HepG2 (cell line): ENCODE measurements at regions not wholly inside any gene's neighbourhood (a gene's known extent, or its start where the extent isn't known, plus 50 kb on each side); places are given as distances from the start of the nearest gene placed in this dataset.

ENCODE experiments used
- ATAC-seq: fragments of 200-7000 bp; cut with Tn5 transposase; 3 replicates; pipeline ENCODE4 v1.9.1; 2020; ENCODE audit warnings: mild to moderate bottlenecking, moderate library complexity
- BruUV-seq: library from RNA; stranded (reverse); fragments of 400-500 nt; replicated peaks from 2 replicates; lab custom pipeline; 2021; lab: Mats Ljungman, UMichigan
- CTCF ChIA-PET: fragments of 300-600 bp; formaldehyde crosslinking; extraction: SDS; loops from one replicate; lab custom pipeline; 2021; ENCODE audit warnings: low total read pairs, inconsistent platforms, low intra/inter-chr PET ratio; lab: Yijun Ruan, JAX
- POLR2A ChIA-PET: fragments of 350-600 bp; sonication (Branson Sonifier 250); formaldehyde crosslinking; loops from one replicate; lab custom pipeline; 2020; ENCODE audit warnings: antibody characterized with exemption, inconsistent platforms; lab: Yijun Ruan, JAX
- DNase-seq: peaks from one replicate; pipeline ENCODE4 v3.0.0-alpha.2; 2015; ENCODE audit warnings: low spot score
- FAIRE-seq: peaks from 3 replicates; lab custom pipeline; 2011; peaks lifted over from hg19 to GRCh38; lab: Jason Lieb, UNC
- H2AFZ ChIP-seq: one replicate; pipeline ENCODE4 v1.6.1; 2011; ENCODE audit warnings: low read length, inconsistent platforms
- H3K27ac ChIP-seq: fragments of 300-600 bp; 3 replicates; pipeline ENCODE4 v1.8.0; 2011; ENCODE audit warnings: mixed run types, mild to moderate bottlenecking, mixed read lengths, low read length, inconsistent platforms; ENCODE audit not compliant: insufficient read depth; ENCODE audit errors: extremely low read length
- H3K27me3 ChIP-seq, 2 experiments: fragments of 200-600 bp in 1 of 2; 2 replicates in 1 of 2; 3 replicates in 1 of 2; pipeline versions ENCODE4 v1.6.0 to v1.8.0; 2011; ENCODE audit warnings: low read length in 2 of 2, mild to moderate bottlenecking in 2 of 2, moderate library complexity in 2 of 2, inconsistent platforms in 1 of 2; ENCODE audit not compliant: insufficient read depth in 2 of 2, control insufficient read depth in 1 of 2
- H3K36me3 ChIP-seq, 2 experiments: fragments of 200-600 bp in 1 of 2; replicated peaks in 1 of 2; 2 replicates in 1 of 2; 3 replicates in 1 of 2; pipeline versions ENCODE4 v1.5.1 to v1.8.0; 2011; ENCODE audit warnings: low read length in 2 of 2, inconsistent platforms in 1 of 2; ENCODE audit not compliant: insufficient read depth in 2 of 2, control insufficient read depth in 1 of 2
- H3K4me1 ChIP-seq: 2 replicates; pipeline ENCODE4 v1.5.1; 2012; ENCODE audit warnings: low read length, inconsistent platforms; ENCODE audit not compliant: insufficient read depth
- H3K4me2 ChIP-seq: 2 replicates; pipeline ENCODE4 v1.6.0; 2011; ENCODE audit warnings: low read depth, low read length, inconsistent platforms
- H3K4me3 ChIP-seq, 3 experiments: fragments of 200-600 bp in 1 of 3; sonication (generic), shearing (Covaris generic) in 1 of 3; replicated peaks in 1 of 3; 2 replicates each; pipeline ENCODE4 v1.5.1; 2011 to 2016; ENCODE audit warnings: low read length in 3 of 3, inconsistent platforms in 2 of 3, low read depth in 2 of 3, mild to moderate bottlenecking in 2 of 3, control low read depth in 1 of 3, mixed read lengths in 1 of 3; ENCODE audit not compliant: insufficient read depth in 1 of 3
- H3K79me2 ChIP-seq: one replicate; pipeline ENCODE4 v1.6.1; 2011; ENCODE audit warnings: low read length, inconsistent platforms; ENCODE audit not compliant: insufficient read depth
- H3K9ac ChIP-seq: 2 replicates; pipeline ENCODE4 v1.6.0; 2011; ENCODE audit warnings: mild to moderate bottlenecking, low read depth, low read length, inconsistent platforms; ENCODE audit not compliant: insufficient read depth
- H3K9me3 ChIP-seq: 2 replicates; pipeline ENCODE4 v1.5.1; 2012; ENCODE audit warnings: mild to moderate bottlenecking, low read length
- H4K20me1 ChIP-seq: 2 replicates; pipeline ENCODE4 v1.6.0; 2011; ENCODE audit warnings: inconsistent platforms, mild to moderate bottlenecking, low read length, moderate library complexity; ENCODE audit not compliant: insufficient read depth
- KDM5A ChIP-seq: fragments of 200-600 bp; sonication (generic); IDR thresholded peaks from 2 replicates; pipeline ENCODE4 v1.7.0; 2018; ENCODE audit warnings: antibody characterized with exemption, mild to moderate bottlenecking, low read length, borderline replicate concordance
- KLF6 ChIP-seq: IDR thresholded peaks from 2 replicates; pipeline ENCODE4 v1.8.0; 2016; ENCODE audit warnings: missing biosample characterization, missing genetic modification reagents
- NR2F1 ChIP-seq, 2 experiments: fragments of 450-650 bp in 1 of 2; formaldehyde crosslinking in 1 of 2; IDR thresholded peaks; 2 replicates each; pipeline versions ENCODE4 v1.5.0 to v1.6.1; 2016 to 2020; ENCODE audit warnings: mild to moderate bottlenecking in 1 of 2, missing compliant biosample characterization in 1 of 2, missing genetic modification reagents in 1 of 2, moderate library complexity in 1 of 2
- SIN3B ChIP-seq: fragments of 150-350 bp; IDR thresholded peaks from 2 replicates; pipeline ENCODE4 v1.6.1; 2014; ENCODE audit warnings: low read length
- ZBTB8A ChIP-seq: sonication (generic); formaldehyde crosslinking; IDR thresholded peaks from 2 replicates; pipeline ENCODE4 v1.4.0; 2020; ENCODE audit warnings: mild to moderate bottlenecking, low read depth, missing genetic modification reagents, borderline replicate concordance
- ZKSCAN8 ChIP-seq: IDR thresholded peaks from 2 replicates; pipeline ENCODE4 v1.6.1; 2016; ENCODE audit warnings: borderline replicate concordance, missing genetic modification reagents, missing compliant biosample characterization
- ZNF350 ChIP-seq: sonication (generic); formaldehyde crosslinking; IDR thresholded peaks from 2 replicates; pipeline ENCODE4 v1.4.0; 2020; ENCODE audit warnings: mild to moderate bottlenecking, low read depth, missing genetic modification reagents, borderline replicate concordance
- ZNF546 ChIP-seq: sonication (generic); formaldehyde crosslinking; conservative IDR thresholded peaks from 2 replicates; pipeline ENCODE4 v1.8.1; 2023; ENCODE audit warnings: mild to moderate bottlenecking, missing genetic modification reagents
- ZNF619 ChIP-seq: sonication (generic); formaldehyde crosslinking; IDR thresholded peaks from 2 replicates; pipeline ENCODE4 v1.4.0; 2020; ENCODE audit warnings: mild to moderate bottlenecking, missing genetic modification reagents
- WGBS: methylation state at CpG from one replicate; pipeline ENCODE4 v1.1.6; 2017; ENCODE audit warnings: low lambda C conversion rate; 5-methylcytosine and 5-hydroxymethylcytosine counted together
- in situ Hi-C: cut with HindIII; loops from 2 replicates; pipeline ENCODE4 v1.10.0; 2017; ENCODE audit warnings: low pct_unique_long_range_greater_than_20kb; ENCODE audit not compliant: extremely low pct_ligation_motif_present
- intact Hi-C: fragments of 100-400 bp; cut with micrococcal nuclease; formaldehyde crosslinking; loops from one replicate; pipeline ENCODE4 v1.10.0; 2022; ENCODE audit not compliant: unreplicated experiment
- TF ChIP-seq, protein P1 (sequence below): sonication (generic); formaldehyde crosslinking; IDR thresholded peaks from 2 replicates; pipeline ENCODE4 v1.5.0; 2020; ENCODE audit warnings: mild to moderate bottlenecking, low read depth, missing genetic modification reagents, borderline replicate concordance
- TF ChIP-seq, protein P2 (sequence below): sonication (generic); formaldehyde crosslinking; IDR thresholded peaks from 2 replicates; pipeline ENCODE4 v1.4.0; 2020; ENCODE audit warnings: missing genetic modification reagents, borderline replicate concordance
- TF ChIP-seq, protein P3 (sequence below): sonication (generic); formaldehyde crosslinking; IDR thresholded peaks from 2 replicates; pipeline ENCODE4 v1.4.0; 2020; ENCODE audit warnings: low read depth, mild to moderate bottlenecking, missing genetic modification reagents
- TF ChIP-seq, protein P4 (sequence below): sonication (generic); formaldehyde crosslinking; IDR thresholded peaks from 2 replicates; pipeline ENCODE4 v1.5.0; 2020; ENCODE audit warnings: missing genetic modification reagents
- TF ChIP-seq, protein P5 (sequence below): sonication (generic); formaldehyde crosslinking; IDR thresholded peaks from 2 replicates; pipeline ENCODE4 v1.4.0; 2020; ENCODE audit warnings: missing genetic modification reagents, borderline replicate concordance
- TF ChIP-seq, protein P6 (sequence below): sonication (generic); formaldehyde crosslinking; IDR thresholded peaks from 2 replicates; pipeline ENCODE4 v1.5.0; 2020; ENCODE audit warnings: missing genetic modification reagents, mild to moderate bottlenecking, borderline replicate concordance

DNA sequence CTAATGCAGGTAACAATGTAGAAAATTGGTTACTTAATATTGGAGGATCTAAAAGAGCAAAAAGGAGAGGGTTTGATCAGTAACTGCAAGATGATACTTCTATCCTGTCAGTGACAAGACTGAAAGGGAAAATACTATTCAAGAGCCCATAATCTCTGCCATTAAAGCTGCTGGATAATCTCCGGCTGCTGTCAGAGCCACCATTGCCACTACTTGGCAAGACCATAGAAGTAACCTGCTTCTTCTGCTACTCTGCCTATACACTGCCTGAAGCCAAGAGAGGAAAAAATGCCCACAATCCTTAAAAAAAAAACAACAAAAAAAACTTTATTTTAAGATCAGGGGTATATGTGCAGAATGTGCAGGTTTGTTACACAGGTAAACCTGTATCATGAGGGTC, 386.5 kb upstream of the ID4 start (continued):
- TF ChIP-seq, protein P1, sequence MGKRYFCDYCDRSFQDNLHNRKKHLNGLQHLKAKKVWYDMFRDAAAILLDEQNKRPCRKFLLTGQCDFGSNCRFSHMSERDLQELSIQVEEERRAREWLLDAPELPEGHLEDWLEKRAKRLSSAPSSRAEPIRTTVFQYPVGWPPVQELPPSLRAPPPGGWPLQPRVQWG (CRISPR knock-in tag) = no peak
- TF ChIP-seq ZNF350 (CRISPR knock-in tag) (no peak), KLF6 (CRISPR knock-in tag) (no peak)
- TF ChIP-seq, protein P2, sequence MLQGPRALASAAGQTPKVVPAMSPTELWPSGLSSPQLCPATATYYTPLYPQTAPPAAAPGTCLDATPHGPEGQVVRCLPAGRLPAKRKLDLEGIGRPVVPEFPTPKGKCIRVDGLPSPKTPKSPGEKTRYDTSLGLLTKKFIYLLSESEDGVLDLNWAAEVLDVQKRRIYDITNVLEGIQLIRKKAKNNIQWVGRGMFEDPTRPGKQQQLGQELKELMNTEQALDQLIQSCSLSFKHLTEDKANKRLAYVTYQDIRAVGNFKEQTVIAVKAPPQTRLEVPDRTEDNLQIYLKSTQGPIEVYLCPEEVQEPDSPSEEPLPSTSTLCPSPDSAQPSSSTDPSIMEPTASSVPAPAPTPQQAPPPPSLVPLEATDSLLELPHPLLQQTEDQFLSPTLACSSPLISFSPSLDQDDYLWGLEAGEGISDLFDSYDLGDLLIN (CRISPR knock-in tag) = no peak
- TF ChIP-seq, protein P3, sequence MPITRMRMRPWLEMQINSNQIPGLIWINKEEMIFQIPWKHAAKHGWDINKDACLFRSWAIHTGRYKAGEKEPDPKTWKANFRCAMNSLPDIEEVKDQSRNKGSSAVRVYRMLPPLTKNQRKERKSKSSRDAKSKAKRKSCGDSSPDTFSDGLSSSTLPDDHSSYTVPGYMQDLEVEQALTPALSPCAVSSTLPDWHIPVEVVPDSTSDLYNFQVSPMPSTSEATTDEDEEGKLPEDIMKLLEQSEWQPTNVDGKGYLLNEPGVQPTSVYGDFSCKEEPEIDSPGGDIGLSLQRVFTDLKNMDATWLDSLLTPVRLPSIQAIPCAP (CRISPR knock-in tag) = no peak

DNA sequence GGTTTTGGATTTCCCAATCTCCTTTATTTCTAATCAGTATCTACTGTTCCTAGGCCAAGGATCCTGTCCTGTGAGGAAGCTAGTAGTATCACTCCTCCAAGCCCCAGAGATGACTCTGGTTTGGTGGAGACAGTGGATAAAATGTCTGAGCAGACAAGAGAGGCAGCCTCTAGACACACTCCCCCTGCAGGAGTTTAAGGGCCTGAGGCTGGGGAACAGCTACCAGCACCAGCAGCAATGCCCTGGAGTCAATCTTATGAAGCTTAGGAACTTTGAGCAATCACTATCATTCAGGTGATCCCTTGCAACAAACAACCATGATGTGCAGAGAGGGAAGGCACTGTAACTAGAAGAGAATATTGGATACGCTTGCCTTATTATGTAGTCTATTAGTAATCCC, 384.7 kb upstream of the ID4 start:
- FAIRE-seq = no peak
- WGBS = 0% methylated on average over 1 of the region's 1 CpG
- intact Hi-C loops = no loop called here
- TF ChIP-seq ZBTB8A (CRISPR knock-in tag) (no peak), KDM5A (no peak), SIN3B (no peak), NR2F1 (CRISPR knock-in tag; IDR thresholded peaks at IDR 0.05) (no peak), ZNF619 (CRISPR knock-in tag) (no peak), ZKSCAN8 (no peak), ZNF546 (CRISPR knock-in tag) (no peak)
- TF ChIP-seq, protein P4, sequence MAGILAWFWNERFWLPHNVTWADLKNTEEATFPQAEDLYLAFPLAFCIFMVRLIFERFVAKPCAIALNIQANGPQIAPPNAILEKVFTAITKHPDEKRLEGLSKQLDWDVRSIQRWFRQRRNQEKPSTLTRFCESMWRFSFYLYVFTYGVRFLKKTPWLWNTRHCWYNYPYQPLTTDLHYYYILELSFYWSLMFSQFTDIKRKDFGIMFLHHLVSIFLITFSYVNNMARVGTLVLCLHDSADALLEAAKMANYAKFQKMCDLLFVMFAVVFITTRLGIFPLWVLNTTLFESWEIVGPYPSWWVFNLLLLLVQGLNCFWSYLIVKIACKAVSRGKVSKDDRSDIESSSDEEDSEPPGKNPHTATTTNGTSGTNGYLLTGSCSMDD (CRISPR knock-in tag) = no peak
- TF ChIP-seq, protein P5, sequence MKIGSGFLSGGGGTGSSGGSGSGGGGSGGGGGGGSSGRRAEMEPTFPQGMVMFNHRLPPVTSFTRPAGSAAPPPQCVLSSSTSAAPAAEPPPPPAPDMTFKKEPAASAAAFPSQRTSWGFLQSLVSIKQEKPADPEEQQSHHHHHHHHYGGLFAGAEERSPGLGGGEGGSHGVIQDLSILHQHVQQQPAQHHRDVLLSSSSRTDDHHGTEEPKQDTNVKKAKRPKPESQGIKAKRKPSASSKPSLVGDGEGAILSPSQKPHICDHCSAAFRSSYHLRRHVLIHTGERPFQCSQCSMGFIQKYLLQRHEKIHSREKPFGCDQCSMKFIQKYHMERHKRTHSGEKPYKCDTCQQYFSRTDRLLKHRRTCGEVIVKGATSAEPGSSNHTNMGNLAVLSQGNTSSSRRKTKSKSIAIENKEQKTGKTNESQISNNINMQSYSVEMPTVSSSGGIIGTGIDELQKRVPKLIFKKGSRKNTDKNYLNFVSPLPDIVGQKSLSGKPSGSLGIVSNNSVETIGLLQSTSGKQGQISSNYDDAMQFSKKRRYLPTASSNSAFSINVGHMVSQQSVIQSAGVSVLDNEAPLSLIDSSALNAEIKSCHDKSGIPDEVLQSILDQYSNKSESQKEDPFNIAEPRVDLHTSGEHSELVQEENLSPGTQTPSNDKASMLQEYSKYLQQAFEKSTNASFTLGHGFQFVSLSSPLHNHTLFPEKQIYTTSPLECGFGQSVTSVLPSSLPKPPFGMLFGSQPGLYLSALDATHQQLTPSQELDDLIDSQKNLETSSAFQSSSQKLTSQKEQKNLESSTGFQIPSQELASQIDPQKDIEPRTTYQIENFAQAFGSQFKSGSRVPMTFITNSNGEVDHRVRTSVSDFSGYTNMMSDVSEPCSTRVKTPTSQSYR (CRISPR knock-in tag) = no peak
- TF ChIP-seq, protein P6, sequence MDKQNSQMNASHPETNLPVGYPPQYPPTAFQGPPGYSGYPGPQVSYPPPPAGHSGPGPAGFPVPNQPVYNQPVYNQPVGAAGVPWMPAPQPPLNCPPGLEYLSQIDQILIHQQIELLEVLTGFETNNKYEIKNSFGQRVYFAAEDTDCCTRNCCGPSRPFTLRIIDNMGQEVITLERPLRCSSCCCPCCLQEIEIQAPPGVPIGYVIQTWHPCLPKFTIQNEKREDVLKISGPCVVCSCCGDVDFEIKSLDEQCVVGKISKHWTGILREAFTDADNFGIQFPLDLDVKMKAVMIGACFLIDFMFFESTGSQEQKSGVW (CRISPR knock-in tag) = no peak

More for the DNA sequence above, 384.7 kb upstream of the ID4 start:
- Histone ChIP-seq H3K27ac (no peak overlapping the region), H3K27me3 (no peaks in the 10 kb centered on the region), H3K9me3 (no peaks in the 10 kb centered on the region), H3K4me1 (no peaks in the 10 kb centered on the region), H3K79me2 (no peaks in the 10 kb centered on the region), H2AFZ (no peak overlapping the region), H3K4me2 (no peak overlapping the region), H3K9ac (no peak overlapping the region), H3K4me3 (no peak overlapping the region), H4K20me1 (no peaks in the 10 kb centered on the region), H3K36me3 (no peaks in the 10 kb centered on the region)
- in situ Hi-C loops = no loop called here
- ATAC-seq (no peak), DNase-seq (no peak)
- CTCF ChIA-PET = no interaction called here
- POLR2A ChIA-PET = no interaction called here
- BruUV-seq = no TSS peak
